HepG2 (cell line): ENCODE measurements at regions not wholly inside any gene's neighbourhood (a gene's known extent, or its start where the extent isn't known, plus 50 kb on each side); places are given as distances from the start of the nearest gene placed in this dataset.

ENCODE experiments used
- ATAC-seq: fragments of 200-7000 bp; cut with Tn5 transposase; 3 replicates; pipeline ENCODE4 v1.9.1; 2020; ENCODE audit warnings: mild to moderate bottlenecking, moderate library complexity
- BruUV-seq: library from RNA; stranded (reverse); fragments of 400-500 nt; replicated peaks from 2 replicates; lab custom pipeline; 2021; lab: Mats Ljungman, UMichigan
- CTCF ChIA-PET: fragments of 300-600 bp; formaldehyde crosslinking; extraction: SDS; loops from one replicate; lab custom pipeline; 2021; ENCODE audit warnings: low total read pairs, inconsistent platforms, low intra/inter-chr PET ratio; lab: Yijun Ruan, JAX
- POLR2A ChIA-PET: fragments of 350-600 bp; sonication (Branson Sonifier 250); formaldehyde crosslinking; loops from one replicate; lab custom pipeline; 2020; ENCODE audit warnings: antibody characterized with exemption, inconsistent platforms; lab: Yijun Ruan, JAX
- DNase-seq: peaks from one replicate; pipeline ENCODE4 v3.0.0-alpha.2; 2015; ENCODE audit warnings: low spot score
- FAIRE-seq: peaks from 3 replicates; lab custom pipeline; 2011; peaks lifted over from hg19 to GRCh38; lab: Jason Lieb, UNC
- H2AFZ ChIP-seq: one replicate; pipeline ENCODE4 v1.6.1; 2011; ENCODE audit warnings: low read length, inconsistent platforms
- H3K27ac ChIP-seq: fragments of 300-600 bp; 3 replicates; pipeline ENCODE4 v1.8.0; 2011; ENCODE audit warnings: mixed run types, mild to moderate bottlenecking, mixed read lengths, low read length, inconsistent platforms; ENCODE audit not compliant: insufficient read depth; ENCODE audit errors: extremely low read length
- H3K27me3 ChIP-seq, 2 experiments: fragments of 200-600 bp in 1 of 2; 2 replicates in 1 of 2; 3 replicates in 1 of 2; pipeline versions ENCODE4 v1.6.0 to v1.8.0; 2011; ENCODE audit warnings: low read length in 2 of 2, mild to moderate bottlenecking in 2 of 2, moderate library complexity in 2 of 2, inconsistent platforms in 1 of 2; ENCODE audit not compliant: insufficient read depth in 2 of 2, control insufficient read depth in 1 of 2
- H3K36me3 ChIP-seq, 2 experiments: fragments of 200-600 bp in 1 of 2; replicated peaks in 1 of 2; 2 replicates in 1 of 2; 3 replicates in 1 of 2; pipeline versions ENCODE4 v1.5.1 to v1.8.0; 2011; ENCODE audit warnings: low read length in 2 of 2, inconsistent platforms in 1 of 2; ENCODE audit not compliant: insufficient read depth in 2 of 2, control insufficient read depth in 1 of 2
- H3K4me1 ChIP-seq: 2 replicates; pipeline ENCODE4 v1.5.1; 2012; ENCODE audit warnings: low read length, inconsistent platforms; ENCODE audit not compliant: insufficient read depth
- H3K4me2 ChIP-seq: 2 replicates; pipeline ENCODE4 v1.6.0; 2011; ENCODE audit warnings: low read depth, low read length, inconsistent platforms
- H3K4me3 ChIP-seq, 3 experiments: fragments of 200-600 bp in 1 of 3; sonication (generic), shearing (Covaris generic) in 1 of 3; replicated peaks in 1 of 3; 2 replicates each; pipeline ENCODE4 v1.5.1; 2011 to 2016; ENCODE audit warnings: low read length in 3 of 3, inconsistent platforms in 2 of 3, low read depth in 2 of 3, mild to moderate bottlenecking in 2 of 3, control low read depth in 1 of 3, mixed read lengths in 1 of 3; ENCODE audit not compliant: insufficient read depth in 1 of 3
- H3K79me2 ChIP-seq: one replicate; pipeline ENCODE4 v1.6.1; 2011; ENCODE audit warnings: low read length, inconsistent platforms; ENCODE audit not compliant: insufficient read depth
- H3K9ac ChIP-seq: 2 replicates; pipeline ENCODE4 v1.6.0; 2011; ENCODE audit warnings: mild to moderate bottlenecking, low read depth, low read length, inconsistent platforms; ENCODE audit not compliant: insufficient read depth
- H3K9me3 ChIP-seq: 2 replicates; pipeline ENCODE4 v1.5.1; 2012; ENCODE audit warnings: mild to moderate bottlenecking, low read length
- H4K20me1 ChIP-seq: 2 replicates; pipeline ENCODE4 v1.6.0; 2011; ENCODE audit warnings: inconsistent platforms, mild to moderate bottlenecking, low read length, moderate library complexity; ENCODE audit not compliant: insufficient read depth
- ARNT ChIP-seq: fragments of 450-650 bp; IDR thresholded peaks from 2 replicates; pipeline ENCODE4 v1.6.1; 2017
- ATF7-NPFF ChIP-seq: sonication (generic); formaldehyde crosslinking; IDR thresholded peaks from 2 replicates; pipeline ENCODE4 v1.8.1; 2023; ENCODE audit warnings: mild to moderate bottlenecking, low read depth, missing genetic modification reagents, moderate library complexity
- ERF ChIP-seq: IDR thresholded peaks from 2 replicates; pipeline ENCODE4 v1.6.1; 2018; ENCODE audit warnings: missing biosample characterization, missing genetic modification reagents
- HDAC1 ChIP-seq: sonication (generic); formaldehyde crosslinking; IDR thresholded peaks from 2 replicates; pipeline ENCODE4 v1.5.1; 2020; ENCODE audit warnings: mild to moderate bottlenecking, missing genetic modification reagents
- KMT2A ChIP-seq: sonication (generic); formaldehyde crosslinking; IDR thresholded peaks from 2 replicates; pipeline ENCODE4 v1.4.0; 2020; ENCODE audit warnings: missing genetic modification reagents
- NFIC ChIP-seq: IDR thresholded peaks from 2 replicates; pipeline ENCODE4 v1.6.1; 2012; ENCODE audit warnings: mild to moderate bottlenecking, low read length, inconsistent platforms
- PHF8 ChIP-seq: sonication (generic); formaldehyde crosslinking; IDR thresholded peaks from 2 replicates; pipeline ENCODE4 v1.5.0; 2020; ENCODE audit warnings: missing genetic modification reagents
- ZBTB7B ChIP-seq: sonication (generic); formaldehyde crosslinking; IDR thresholded peaks from 2 replicates; pipeline ENCODE4 v1.4.0; 2020; ENCODE audit warnings: missing genetic modification reagents
- ZNF253 ChIP-seq: sonication (generic); formaldehyde crosslinking; IDR thresholded peaks from 2 replicates; pipeline ENCODE4 v1.8.0; 2022; ENCODE audit warnings: mild to moderate bottlenecking, missing genetic modification reagents, borderline replicate concordance
- ZNF354B ChIP-seq: sonication (generic); formaldehyde crosslinking; IDR thresholded peaks from 2 replicates; pipeline ENCODE4 v1.8.0; 2022; ENCODE audit warnings: mild to moderate bottlenecking, missing genetic modification reagents
- ZNF451 ChIP-seq: sonication (generic); formaldehyde crosslinking; IDR thresholded peaks from 2 replicates; pipeline ENCODE4 v1.5.0; 2020; ENCODE audit warnings: mild to moderate bottlenecking, missing genetic modification reagents
- WGBS: methylation state at CpG from one replicate; pipeline ENCODE4 v1.1.6; 2017; ENCODE audit warnings: low lambda C conversion rate; 5-methylcytosine and 5-hydroxymethylcytosine counted together
- in situ Hi-C: cut with HindIII; loops from 2 replicates; pipeline ENCODE4 v1.10.0; 2017; ENCODE audit warnings: low pct_unique_long_range_greater_than_20kb; ENCODE audit not compliant: extremely low pct_ligation_motif_present
- intact Hi-C: fragments of 100-400 bp; cut with micrococcal nuclease; formaldehyde crosslinking; loops from one replicate; pipeline ENCODE4 v1.10.0; 2022; ENCODE audit not compliant: unreplicated experiment
- TF ChIP-seq, protein P1 (sequence below), 2 experiments: sonication (generic) in 1 of 2; formaldehyde crosslinking in 1 of 2; IDR thresholded peaks; 2 replicates each; pipeline versions ENCODE4 v1.6.1 to v1.9.0; 2014 to 2022; ENCODE audit warnings: antibody characterized with exemption in 1 of 2, borderline replicate concordance in 1 of 2, inconsistent platforms in 1 of 2, low read depth in 1 of 2, missing genetic modification reagents in 1 of 2
- TF ChIP-seq, protein P2 (sequence below): sonication (generic); formaldehyde crosslinking; IDR thresholded peaks from 2 replicates; pipeline ENCODE4 v1.9.0; 2021; ENCODE audit warnings: missing genetic modification reagents, mild to moderate bottlenecking, borderline replicate concordance
- TF ChIP-seq, protein P3 (sequence below): IDR thresholded peaks from 2 replicates; pipeline ENCODE4 v1.6.1; 2012; ENCODE audit warnings: low read depth, low read length, improper control_type of control experiment

DNA sequence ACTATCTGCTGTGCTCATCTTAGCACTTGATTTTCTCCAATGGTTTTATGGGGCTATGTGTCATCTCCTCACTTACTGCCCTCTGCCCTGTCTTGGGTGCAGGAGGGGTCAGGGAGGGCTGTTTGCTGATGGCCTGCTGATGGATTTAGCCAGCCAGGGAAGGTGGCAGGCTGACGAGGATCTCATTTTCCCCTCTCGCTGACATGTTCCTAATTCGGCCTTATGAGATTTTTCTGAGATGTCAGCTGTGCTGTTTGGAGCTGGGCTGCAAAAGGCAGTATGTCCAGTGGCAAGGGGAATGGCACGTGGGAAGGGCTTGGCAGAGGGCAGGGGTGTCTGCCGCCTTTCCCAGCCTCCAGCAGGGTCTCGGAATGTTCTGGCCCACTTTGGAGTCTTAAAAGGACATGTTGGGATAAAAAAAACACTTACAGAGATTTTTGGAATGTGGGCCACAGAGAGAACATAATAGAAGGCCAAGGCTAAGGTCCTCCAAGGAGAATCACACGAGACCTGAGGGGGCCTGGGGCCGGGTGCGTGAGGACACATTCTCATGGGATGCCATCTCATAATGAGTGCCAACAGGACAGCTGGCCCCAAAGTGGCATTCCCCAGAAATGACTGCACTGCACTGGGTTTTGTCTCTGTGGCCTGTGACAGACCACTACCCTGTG is 303.8 kb downstream of the TLE3 start:
- H3K36me3 ChIP-seq, result no peaks in the 10 kb centered on the region
- H3K4me2 ChIP-seq, result no peak overlapping the region
- intact Hi-C loops, result no loop called here
- CTCF ChIA-PET, result no interaction called here
- no peak for DNase-seq
- WGBS, result 34% methylated on average over 9 of the region's 9 CpGs
- H3K4me3 ChIP-seq, result no peak overlapping the region
- ATAC-seq, result no peak
- in situ Hi-C loops, result no loop called here
- no peak overlapping the region for H2AFZ ChIP-seq
- H3K9me3 ChIP-seq, result no peaks in the 10 kb centered on the region
- H3K9ac ChIP-seq, result no peak overlapping the region
- peaks cover 1 to 8% of the 10 kb centered on the region in 2 experiments; a peak in 3 of 5 replicates for H3K27me3 ChIP-seq
- BruUV-seq, result no TSS peak
- no peaks in the 10 kb centered on the region for H3K4me1 ChIP-seq
- no peak for FAIRE-seq
- POLR2A ChIA-PET, result no interaction called here
- no peak overlapping the region for H3K27ac ChIP-seq
- no peaks in the 10 kb centered on the region for H4K20me1 ChIP-seq
- H3K79me2 ChIP-seq, result no peaks in the 10 kb centered on the region
- TF ChIP-seq PHF8, result no peak
- TF ChIP-seq, protein P1, sequence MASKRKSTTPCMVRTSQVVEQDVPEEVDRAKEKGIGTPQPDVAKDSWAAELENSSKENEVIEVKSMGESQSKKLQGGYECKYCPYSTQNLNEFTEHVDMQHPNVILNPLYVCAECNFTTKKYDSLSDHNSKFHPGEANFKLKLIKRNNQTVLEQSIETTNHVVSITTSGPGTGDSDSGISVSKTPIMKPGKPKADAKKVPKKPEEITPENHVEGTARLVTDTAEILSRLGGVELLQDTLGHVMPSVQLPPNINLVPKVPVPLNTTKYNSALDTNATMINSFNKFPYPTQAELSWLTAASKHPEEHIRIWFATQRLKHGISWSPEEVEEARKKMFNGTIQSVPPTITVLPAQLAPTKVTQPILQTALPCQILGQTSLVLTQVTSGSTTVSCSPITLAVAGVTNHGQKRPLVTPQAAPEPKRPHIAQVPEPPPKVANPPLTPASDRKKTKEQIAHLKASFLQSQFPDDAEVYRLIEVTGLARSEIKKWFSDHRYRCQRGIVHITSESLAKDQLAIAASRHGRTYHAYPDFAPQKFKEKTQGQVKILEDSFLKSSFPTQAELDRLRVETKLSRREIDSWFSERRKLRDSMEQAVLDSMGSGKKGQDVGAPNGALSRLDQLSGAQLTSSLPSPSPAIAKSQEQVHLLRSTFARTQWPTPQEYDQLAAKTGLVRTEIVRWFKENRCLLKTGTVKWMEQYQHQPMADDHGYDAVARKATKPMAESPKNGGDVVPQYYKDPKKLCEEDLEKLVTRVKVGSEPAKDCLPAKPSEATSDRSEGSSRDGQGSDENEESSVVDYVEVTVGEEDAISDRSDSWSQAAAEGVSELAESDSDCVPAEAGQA (IDR thresholded peaks at IDR 0.05; ENCODE audit: low read depth), result no peak
- TF ChIP-seq, protein P1 (CRISPR knock-in tag; IDR thresholded peaks at IDR 0.05; ENCODE audit: borderline replicate concordance), result no peak
- TF ChIP-seq, protein P2, sequence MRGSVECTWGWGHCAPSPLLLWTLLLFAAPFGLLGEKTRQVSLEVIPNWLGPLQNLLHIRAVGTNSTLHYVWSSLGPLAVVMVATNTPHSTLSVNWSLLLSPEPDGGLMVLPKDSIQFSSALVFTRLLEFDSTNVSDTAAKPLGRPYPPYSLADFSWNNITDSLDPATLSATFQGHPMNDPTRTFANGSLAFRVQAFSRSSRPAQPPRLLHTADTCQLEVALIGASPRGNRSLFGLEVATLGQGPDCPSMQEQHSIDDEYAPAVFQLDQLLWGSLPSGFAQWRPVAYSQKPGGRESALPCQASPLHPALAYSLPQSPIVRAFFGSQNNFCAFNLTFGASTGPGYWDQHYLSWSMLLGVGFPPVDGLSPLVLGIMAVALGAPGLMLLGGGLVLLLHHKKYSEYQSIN (CRISPR knock-in tag), result no peak
- no peak for TF ChIP-seq HDAC1 (CRISPR knock-in tag)
- no peak for TF ChIP-seq KMT2A (CRISPR knock-in tag)
- TF ChIP-seq, protein P3, sequence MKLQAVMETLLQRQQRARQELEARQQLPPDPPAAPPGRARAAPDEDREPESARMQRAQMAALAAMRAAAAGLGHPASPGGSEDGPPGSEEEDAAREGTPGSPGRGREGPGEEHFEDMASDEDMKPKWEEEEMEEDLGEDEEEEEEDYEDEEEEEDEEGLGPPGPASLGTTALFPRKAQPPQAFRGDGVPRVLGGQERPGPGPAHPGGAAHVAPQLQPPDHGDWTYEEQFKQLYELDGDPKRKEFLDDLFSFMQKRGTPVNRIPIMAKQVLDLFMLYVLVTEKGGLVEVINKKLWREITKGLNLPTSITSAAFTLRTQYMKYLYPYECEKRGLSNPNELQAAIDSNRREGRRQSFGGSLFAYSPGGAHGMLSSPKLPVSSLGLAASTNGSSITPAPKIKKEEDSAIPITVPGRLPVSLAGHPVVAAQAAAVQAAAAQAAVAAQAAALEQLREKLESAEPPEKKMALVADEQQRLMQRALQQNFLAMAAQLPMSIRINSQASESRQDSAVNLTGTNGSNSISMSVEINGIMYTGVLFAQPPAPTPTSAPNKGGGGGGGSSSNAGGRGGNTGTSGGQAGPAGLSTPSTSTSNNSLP, result no peak
- TF ChIP-seq ZNF451 (CRISPR knock-in tag), result no peak
- TF ChIP-seq ATF7-NPFF, result no peak
- no peak for TF ChIP-seq ZNF354B
- TF ChIP-seq ERF (CRISPR knock-in tag), result no peak
- no peak for TF ChIP-seq NFIC
- TF ChIP-seq ZBTB7B, result no peak
- TF ChIP-seq ARNT, result no peak
- TF ChIP-seq ZNF253 (CRISPR knock-in tag), result no peak
